ENCODE measurements at regions not wholly inside any gene's neighbourhood (a gene's known extent, or its start where the extent isn't known, plus 50 kb on each side); places are given as distances from the start of the nearest gene placed in this dataset.

DNA sequence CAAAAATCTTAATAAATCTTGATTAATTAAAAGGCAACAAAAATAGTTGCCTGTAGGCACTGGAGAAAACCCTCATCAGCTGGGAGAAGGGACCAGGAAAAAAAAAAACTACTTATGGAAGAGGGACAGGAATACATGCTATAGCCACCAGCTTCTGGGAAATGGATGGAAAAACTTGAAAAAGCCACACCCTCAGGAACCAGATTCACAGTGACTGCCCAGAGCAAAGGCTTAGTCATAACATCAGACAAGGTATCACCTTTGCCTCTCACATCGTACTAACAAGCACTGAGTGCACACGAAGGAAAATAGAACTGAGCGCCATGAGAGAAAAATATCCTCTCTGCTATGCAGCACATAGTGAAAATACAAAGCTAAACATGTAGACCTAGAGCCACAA, 116.9 kb upstream of the GYPC start:
- FAIRE-seq: no peak
- no peak for DNase-seq (ENCODE audit: extremely low spot score, insufficient read length, low read depth)

- no peak for FAIRE-seq
These were observed 113.7 kb upstream of the GYPC start for GRCh38 chr2:126542247-126542646.

GRCh38 chr2:126543081-126543480, 112.9 kb upstream of the GYPC start:
- DNase-seq (ENCODE audit: extremely low spot score, insufficient read length, low read depth): no peak
- FAIRE-seq: no peak

More at GRCh38 chr2:126542247-126542646, 113.7 kb upstream of the GYPC start:
- DNase-seq (ENCODE audit: extremely low spot score, insufficient read length, low read depth): no peak

GRCh38 chr2:126558029-126558428, 97.9 kb upstream of the GYPC start:
- FAIRE-seq (no peak), DNase-seq (ENCODE audit: extremely low spot score, insufficient read length, low read depth) (no peak)

GRCh38 chr2:126568734-126569133, 87.2 kb upstream of the GYPC start:
- DNase-seq (ENCODE audit: extremely low spot score, insufficient read length, low read depth) (no peak), FAIRE-seq (no peak)

DNA sequence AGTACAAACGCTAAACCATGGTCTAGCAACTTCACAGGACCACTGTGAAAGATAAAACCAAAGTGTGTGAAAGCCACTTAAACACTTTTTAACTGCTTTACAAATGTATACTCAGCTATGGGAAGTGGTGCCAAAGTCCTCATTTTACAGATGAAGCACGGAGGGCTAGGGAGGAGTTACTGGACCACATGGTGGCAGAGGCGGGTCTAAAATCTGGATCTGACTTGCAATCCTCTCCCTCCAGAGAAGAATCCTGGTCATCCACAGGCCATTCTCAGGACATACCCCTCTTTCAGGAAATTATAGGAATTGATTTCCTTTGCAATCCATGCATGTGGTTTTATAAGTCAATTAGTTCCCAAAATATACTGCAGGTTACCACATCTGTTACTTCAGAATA, 84.6 kb upstream of the GYPC start:
- FAIRE-seq (no peak), DNase-seq (ENCODE audit: extremely low spot score, insufficient read length, low read depth) (no peak)

GRCh38 chr2:126575631-126576030, 80.3 kb upstream of the GYPC start:
- FAIRE-seq: no peak

GRCh38 chr2:126579868-126580267, 76.1 kb upstream of the GYPC start:
- DNase-seq (ENCODE audit: extremely low spot score, insufficient read length, low read depth): no peak
- no peak for FAIRE-seq

More at GRCh38 chr2:126575631-126576030, 80.3 kb upstream of the GYPC start:
- no peak for DNase-seq (ENCODE audit: extremely low spot score, insufficient read length, low read depth)

DNA sequence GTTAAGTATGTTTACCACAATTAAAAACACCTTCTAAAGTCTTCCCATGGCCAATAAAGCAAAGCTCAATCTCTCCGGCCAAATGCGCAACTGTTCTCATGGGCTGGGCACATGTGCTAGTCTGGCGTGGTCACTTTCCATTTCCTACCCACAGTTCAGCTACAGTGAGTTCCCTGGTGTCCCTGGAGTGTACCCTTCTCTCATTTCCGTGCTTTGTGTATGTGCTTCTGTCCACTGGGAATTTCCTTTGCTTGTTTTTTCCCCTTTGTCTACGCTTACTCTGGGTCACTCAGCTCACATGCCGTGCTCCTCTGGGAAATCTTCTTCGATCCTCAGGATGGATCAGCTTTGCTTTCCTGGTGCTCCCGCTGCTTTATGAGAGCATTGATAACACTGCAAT, 69.6 kb upstream of the GYPC start:
- FAIRE-seq: no peak

GRCh38 chr2:126599062-126599461, 56.9 kb upstream of the GYPC start:
- DNase-seq (ENCODE audit: extremely low spot score, insufficient read length, low read depth): no peak
- FAIRE-seq: no peak

More for the DNA sequence above, 69.6 kb upstream of the GYPC start:
- no peak for DNase-seq (ENCODE audit: extremely low spot score, insufficient read length, low read depth)

GRCh38 chr2:126600742-126601141, 55.2 kb upstream of the GYPC start:
- FAIRE-seq (no peak), DNase-seq (ENCODE audit: extremely low spot score, insufficient read length, low read depth) (no peak)

DNA sequence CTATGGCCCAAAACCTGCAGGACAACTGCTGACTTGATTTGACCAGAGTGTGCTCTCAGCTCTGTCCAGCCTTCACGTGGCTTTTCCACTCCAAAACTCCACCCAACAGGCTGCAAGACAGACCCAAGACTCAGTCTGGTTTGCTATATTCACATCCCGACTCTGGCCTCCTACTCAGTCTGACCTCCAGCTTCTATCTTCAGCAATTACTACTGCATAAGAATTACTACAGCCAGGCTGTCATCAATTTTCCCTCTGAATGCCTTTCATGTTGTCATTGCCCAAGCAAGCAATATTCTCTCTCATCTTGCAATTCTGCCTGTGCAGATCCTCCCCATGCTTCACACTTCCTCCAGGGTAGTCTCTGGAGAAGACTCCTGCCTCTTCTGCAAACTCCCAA, 53.6 kb upstream of the GYPC start:
- FAIRE-seq (no peak), DNase-seq (ENCODE audit: extremely low spot score, insufficient read length, low read depth) (no peak)

Measured in GM18507 (cell line).